ENCODE measurements at regions not wholly inside any gene's neighbourhood (a gene's known extent, or its start where the extent isn't known, plus 50 kb on each side); places are given as distances from the start of the nearest gene placed in this dataset.

DNA sequence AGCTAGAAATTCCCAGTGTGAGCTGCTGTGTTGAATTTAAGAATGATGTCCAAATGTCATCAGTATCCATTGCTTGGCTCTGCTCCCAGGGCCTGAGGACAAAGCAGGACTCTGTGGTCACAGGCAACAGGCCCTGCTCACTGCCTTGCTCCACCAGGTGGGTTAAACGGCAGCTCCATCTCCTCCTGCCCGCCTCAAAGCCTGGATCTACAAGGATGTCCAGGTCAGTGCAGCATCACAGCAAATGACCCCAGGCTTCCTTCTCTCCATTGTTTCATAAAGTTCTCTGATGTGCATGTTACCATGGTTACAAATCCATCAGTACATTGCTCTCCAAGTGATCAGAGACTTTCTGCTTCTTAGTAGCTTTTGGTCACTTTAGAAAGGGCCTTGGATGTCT lies 322.0 kb upstream of the ZNF32 start:
- no peak for DNase-seq (ENCODE audit: low spot score)

DNA sequence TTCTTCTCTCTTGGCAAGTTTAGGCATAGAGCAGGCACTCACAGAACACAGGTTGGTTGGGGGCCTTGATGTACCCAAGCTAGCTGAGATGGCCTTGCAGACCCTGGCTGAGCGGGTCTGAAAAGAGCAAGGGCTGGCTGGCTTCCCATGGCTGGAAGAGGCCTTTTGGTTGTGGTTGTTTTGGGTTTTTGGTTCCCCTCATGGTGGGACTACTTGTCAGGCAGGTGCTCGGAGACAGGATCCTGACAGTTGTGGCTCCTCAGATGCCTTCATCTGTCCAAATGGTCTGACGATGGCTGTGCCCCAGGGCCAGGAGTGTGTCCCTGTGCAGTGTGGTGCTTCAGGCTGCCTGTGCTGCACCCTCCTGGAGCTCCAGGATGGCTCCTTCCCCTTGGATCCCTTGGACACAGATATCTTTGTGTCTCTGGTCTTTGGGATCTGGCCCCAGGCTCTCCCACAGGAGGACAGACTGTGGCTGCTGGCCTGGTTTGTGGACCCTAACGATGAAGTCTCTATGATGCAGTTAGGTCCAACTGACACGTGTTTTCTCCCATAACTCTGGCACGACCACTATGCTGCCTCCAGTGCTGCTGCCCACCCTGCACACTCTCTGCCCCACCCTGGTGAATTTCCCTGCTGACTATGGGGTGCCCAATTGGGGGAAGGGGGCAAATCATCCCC lies 321.5 kb upstream of the ZNF32 start:
- DNase-seq (ENCODE audit: low spot score): no peak

DNA sequence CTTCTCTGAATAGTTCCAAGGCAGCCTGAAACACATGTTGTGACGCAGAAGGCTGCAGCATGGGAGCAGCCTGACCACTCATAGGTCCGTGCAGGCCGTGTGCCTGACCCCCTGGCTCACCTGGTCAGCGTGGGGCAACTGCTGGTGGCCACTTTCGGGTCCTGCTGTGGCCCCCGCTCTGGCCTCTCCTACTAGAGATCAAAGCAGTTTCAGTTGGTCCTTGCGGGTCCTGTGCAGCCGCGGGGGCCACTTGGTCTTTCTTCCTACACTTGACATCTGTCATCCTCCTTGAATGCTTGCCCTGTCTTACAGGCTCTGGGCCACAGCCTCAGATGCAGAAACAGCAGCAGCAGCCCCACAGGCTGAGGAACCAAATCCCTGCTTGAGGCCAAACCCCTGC lies 320.8 kb upstream of the ZNF32 start:
- no peak for DNase-seq (ENCODE audit: low spot score)

DNA sequence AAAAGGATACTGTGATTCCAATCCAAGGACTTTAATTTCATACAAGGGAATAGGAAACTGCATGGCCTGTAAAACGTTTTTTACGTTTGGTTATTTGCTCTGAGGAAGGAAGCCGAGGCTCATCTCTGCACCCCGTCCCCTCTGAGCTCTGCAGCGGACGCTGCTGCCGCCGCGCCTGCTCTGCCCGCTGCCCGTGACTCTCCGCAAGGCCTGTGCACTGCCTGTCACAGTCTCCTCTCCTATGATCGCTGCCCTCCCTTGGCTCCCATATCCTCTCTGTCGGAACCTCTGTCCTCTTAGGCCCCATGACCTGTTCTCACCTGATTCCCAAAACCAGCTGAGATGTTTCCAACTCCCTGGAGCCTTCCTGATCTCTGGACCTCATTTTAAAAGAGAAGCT lies 320.3 kb upstream of the ZNF32 start:
- DNase-seq (ENCODE audit: low spot score): no peak

DNA sequence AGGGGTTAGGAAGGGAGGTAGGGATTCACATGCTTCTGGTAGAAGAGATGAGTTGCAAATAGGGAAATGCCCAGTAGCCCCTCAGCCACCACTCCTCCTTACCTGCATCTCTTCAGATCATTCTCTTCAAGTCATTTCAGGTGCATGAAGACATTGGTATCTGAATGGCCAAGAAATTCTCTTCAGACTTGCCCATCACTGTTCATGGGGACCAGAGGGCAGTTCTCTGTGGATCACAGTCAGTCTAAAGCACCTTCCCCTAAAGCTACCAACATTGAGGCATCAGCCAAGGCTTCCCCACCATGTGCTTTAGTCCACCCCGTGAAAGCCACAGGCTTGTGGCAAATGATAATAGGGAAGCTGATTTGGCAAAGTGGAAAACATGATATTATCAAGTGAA lies 319.4 kb upstream of the ZNF32 start:
- no peak for DNase-seq (ENCODE audit: low spot score)

DNA sequence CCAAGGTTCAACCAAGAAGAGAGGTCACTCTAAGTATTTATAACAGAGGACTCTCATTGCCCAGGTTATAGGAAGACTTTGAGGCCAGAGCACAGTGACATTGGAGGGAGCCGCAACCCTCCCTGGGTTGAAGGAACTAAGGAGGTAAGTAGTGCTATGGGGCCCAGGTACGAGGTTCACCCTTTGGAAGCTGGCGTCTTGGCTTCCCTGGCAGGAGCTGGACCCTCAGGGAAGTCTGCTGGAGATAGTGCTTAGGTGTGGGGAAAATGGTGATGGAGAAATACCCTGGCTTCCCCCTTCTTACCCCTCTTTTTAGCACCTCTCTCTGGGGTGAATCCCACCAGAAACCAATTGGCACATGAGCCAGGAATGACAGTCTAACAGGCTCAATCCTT lies 317.9 kb upstream of the ZNF32 start:
- DNase-seq (ENCODE audit: low spot score): no peak

DNA sequence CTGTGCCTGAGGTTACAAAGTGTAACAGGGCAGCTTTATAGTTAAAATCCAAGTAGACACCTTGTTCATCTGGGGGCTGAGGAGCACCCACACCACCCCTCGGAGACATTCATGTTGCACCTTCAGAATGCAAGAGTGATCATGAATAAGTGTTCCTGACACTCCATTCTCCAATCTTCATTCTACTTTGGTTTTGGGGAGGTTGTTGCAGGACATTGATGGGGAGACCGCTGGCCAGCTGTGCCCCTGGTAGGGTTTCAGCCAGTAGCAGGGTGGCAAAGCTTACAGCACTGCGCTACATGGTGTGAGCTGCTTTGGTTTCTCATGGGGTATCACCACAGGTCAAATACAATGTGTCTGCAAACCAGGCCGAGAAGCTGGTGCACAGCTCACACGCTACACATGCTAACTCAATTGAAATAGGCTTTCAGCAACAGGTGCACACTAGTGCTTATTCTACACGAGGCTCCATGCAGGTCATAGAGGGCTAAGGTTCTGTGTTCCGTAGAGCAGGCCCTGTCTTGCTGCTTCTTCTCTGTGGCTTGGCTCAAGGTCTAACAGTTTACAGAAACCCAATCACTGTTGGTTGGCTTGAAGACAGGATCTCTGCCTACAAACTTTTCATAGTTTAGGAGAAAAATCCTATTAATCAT lies 317.4 kb upstream of the ZNF32 start:
- DNase-seq (ENCODE audit: low spot score): no peak

DNA sequence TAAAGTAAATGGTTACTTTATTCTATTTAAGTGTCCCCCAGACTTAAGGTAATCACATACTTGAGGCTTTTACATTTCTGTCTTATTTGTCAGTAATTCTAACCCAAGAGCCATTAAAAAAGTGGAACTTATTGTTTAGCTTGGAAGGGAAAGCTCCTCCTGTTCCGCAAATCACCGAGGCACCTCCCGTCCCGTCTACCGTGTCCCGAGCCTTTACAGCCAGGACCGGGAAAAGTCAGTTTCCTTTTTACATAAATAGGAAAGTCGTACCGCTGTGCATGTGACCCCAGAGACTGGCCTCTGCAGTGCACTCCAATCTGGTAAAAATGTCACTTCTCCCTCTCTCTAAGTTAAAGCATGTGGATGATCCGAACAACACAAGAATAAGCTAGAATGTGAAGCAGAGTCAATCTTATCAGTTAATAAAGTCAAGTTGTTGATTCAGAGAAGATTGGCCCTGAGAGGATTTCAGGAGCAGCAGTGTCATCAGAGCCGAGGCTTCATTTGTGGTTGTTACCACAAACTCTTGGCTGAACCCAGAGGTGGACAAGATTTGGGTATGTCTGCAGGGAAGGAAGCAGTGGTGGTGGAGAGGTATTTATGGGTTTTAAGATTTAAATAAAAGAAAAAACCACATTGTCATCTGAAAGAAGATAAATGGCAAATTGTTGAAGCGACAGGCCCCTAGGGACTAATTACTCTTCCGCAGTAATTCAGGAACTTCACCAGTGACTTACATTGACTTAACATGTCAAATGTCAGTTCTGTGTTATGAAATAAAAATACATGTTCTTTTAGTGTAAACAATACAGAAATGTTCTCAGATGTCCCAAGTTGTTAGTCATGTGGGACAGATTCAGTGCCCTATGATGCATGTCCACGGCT lies 316.6 kb upstream of the ZNF32 start:
- no peak for DNase-seq (ENCODE audit: low spot score)

DNA sequence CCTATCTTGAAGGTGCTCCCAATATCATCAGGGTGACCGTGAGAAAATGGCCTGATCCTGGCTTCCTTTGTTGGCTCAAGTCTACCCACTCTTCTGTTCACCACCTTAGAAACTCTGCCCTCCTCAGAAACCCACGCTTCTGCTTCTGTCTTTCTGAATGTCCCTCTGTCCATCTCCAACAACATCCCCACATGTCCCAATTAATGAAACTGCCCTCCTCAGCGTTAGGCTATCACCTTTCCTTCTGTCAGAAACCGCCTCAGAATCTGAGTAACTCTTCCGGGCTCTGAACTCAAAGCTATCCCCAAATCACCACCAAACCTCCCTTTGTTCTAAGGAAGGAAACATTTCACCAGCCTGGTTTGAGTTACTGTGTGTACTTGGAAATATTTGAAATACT lies 315.8 kb upstream of the ZNF32 start:
- DNase-seq (ENCODE audit: low spot score): no peak

DNA sequence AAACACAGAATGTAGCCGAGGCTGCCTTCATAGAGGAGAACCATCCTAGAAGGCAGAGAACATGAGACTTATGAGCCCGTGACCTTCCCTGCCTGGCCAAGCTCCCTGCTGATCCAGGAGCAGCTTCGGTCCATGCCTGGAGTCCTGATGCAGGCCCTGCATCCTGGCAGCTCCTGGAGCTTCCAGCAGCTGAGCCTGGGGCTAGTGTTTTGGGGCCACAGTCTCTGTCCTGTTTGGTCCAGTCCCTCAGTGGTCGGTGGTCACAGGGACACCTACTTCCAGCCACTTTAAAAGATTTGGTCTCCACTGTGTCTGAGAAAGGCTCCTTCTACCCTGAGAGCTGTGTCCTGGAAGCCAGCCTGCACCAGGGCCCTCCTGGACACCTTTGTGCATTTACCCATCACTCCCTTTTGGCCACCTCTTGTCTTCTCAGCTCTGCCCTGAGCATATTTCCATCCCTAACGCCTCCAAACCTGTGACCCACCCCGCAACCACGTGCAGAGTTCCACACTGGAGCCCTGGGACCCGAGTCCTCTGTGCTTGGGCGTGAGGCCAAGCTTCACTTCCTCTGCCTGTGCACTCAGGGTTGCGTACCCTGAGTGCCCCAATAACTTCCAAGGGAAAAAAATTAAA lies 315.2 kb upstream of the ZNF32 start:
- no peak for DNase-seq (ENCODE audit: low spot score)

DNA sequence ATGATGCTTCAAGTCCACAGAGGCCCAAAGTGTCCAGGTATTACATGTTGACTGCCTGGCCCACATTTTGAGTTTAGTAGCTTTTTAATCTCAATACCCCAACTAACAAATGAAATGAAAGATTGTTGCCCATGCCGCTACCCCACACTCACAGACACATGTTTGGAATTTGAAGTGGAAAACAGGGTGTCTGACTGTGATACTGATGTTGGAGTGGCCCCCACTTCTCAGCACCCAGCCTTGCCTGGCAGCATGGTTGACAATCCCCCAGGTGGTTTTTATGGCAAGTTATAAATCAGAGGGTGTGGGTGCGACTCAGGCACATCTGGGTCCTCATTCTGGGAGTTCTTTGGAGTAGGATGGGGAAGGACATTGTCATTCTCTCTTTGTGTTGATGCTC lies 314.7 kb upstream of the ZNF32 start:
- no peak for DNase-seq (ENCODE audit: low spot score)

DNA sequence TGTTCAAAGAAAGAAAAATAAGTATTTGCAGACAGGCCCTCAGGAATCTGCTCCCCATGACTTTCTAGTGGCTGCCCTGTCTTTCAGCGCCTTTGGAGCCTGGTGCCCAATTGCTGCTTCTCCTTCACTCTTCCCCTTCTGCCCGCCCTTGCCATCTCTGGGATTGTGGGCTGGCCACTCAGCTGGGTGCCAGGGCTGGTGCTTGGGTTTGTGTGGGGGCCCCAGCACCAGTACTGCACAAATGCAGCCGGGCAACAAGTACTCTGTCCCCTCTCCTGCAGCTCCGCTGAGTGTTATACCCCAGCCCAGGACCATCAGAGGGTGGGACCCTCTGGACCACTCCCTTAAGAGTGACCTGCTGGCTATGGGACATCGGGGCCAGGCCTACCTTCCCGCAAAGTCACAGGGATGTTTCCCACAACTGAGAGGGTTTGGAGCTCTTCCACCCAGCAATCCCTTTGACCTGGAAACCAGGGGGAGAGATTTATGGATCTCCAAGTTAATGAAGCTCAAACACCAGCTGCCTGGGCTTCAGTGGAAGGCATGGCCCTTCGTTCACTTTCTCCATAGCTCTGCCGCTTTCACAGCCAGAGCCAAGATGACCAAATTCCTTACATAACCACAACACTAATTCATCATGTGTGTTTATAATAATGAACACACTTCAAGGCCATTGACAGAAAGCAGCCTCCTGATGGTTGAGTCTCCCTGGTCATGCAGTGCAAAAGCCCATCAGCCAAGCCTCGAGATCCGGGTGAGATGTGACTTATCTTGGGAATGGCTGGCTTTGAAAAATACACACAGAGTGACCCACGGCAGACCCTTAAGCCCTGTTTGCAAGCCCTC lies 313.9 kb upstream of the ZNF32 start:
- DNase-seq (ENCODE audit: low spot score): no peak

DNA sequence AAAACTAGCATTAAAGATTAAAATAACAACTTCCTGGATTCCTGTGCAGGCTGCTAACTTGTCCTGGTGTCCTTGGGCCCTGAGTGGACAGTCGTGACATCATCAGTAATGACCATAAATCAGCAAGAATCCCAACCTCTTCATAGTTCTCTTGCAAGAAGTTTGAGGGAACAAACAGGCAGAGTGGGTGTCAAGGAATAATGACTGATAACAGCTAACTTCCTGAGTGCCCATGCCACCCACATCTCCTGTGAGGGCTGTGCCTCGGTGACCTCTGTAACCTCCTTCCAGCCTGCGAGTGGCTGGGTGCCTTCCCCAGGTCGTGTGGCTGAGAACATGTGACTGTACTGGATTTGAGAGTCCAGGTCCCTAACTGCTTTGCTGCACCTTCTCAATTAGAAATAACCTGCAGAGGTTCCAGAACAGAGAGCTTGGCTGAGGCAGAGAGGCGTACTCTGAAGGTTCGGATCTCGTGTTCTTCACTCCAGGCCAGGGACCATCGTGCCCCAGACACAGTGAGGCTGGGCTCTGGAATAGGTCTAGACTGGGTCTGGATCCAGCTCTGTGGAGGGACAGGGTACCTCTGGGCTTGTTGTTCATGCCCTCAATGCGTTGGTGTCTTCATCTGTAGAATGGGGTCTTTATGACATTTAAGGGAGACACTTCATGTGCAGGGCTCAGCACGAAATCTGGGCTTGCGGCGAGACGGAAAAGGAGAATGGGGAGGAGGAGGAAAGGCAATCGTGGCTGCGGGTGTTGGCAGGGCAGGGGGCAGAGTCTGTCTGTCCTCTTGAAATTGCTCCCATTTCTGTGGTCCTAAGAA lies 313.1 kb upstream of the ZNF32 start:
- DNase-seq (ENCODE audit: low spot score): no peak

DNA sequence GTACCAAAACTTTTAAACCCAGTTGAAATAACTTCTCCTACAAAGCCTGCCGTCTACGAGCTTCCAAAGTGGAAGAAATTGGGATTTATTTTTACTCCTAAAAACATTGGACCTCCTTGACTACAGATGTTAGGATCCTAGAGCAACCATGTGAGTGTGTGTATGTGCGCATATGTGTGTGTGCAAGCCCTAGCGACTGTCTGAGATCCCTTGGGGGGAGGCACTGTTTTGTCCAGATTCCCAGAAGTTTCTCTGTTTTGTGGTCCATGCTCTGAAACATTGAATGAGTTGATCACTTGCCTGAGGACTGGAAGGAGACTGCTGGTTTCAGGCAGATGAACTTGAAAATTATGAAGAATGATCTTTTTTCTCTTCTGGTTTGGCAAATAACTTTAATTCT lies 312.3 kb upstream of the ZNF32 start:
- DNase-seq (ENCODE audit: low spot score): no peak

DNA sequence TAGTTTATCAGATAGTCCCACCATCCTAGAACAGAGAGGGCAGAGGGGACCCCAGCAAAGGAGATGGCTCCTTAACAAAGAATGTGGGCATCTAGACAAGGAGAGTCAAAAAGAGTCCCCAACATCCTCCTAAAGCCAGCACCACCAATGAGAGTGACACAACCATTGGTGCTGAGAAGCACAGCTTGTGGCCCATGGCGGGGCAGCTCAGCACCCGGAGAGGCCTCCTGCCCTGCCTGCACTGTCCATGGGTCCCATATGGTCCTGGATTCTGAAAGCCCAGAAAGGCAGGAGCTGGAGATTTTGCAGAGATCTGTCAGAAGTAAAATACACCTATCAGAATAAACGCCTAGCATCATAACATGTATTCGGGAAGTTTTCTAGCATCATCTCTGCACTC lies 311.8 kb upstream of the ZNF32 start:
- DNase-seq (ENCODE audit: low spot score): no peak

DNA sequence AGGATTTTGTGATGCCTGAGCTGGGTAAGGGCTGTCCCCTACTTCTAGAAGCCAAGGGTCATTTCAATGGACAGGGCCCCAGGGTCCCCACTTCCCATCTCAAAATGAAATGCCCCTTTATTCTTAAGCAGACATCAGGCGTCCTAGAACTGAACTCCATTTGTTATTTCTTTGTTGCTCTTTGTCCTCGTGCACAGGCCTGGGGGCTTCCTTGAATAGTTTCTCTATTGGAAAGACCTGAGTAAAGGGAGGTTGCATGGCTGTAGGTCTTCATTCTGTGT lies 311.4 kb upstream of the ZNF32 start:
- DNase-seq (ENCODE audit: low spot score): no peak

DNA sequence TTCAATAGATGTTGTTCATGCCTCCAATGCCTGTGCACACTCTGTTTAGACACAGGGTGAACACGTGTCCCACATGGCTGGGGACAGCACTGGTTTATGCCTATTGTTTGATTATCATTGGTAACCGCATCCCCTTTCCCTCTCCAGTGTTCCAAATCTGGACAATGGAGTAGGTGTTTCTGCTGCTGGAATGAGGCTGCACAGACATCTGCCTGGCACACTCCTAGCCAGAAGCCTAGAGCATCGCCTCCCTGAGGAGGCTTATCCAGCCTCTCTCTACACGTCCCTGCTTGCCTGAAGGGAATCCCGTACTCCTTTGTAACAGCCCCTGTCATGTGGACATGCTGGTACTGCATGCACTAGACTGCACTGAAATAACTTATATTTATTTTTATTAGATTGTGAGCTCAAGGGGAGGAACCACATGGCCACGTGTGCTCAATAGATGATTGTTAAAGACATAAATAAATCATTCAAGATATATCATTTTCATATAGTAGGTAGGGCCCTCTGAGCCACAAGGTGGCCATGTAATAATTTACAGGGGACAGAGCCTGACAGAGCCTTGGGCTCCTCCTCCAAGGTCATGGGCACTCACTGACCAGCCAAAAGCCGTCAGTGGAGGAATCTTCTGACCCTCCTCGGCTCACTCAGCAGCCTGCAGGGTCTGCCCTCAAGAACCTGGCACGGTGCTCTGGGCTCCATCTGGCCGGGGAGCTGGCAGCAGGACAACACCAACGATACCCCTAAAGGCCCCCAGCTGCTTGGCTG lies 310.9 kb upstream of the ZNF32 start:
- no peak for DNase-seq (ENCODE audit: low spot score)

DNA sequence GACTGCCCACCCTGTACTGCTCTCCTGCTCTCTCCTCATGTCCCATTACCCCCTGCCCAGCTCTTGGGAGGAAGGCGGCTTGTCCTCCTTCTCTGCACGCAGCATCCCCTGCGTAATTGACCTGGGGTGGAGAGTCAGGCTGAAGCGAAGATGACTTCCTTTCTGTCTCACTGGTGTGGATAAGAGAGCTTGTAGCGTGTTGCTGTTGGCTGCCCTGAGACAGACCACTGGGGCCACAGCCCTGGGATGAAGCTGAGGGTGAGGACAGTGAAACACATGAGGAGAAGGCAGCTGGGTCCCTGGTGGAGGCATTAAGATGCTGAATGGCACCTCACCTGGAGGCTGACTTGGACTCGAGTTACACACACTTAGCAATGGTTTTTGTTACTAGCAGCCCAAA lies 310.3 kb upstream of the ZNF32 start:
- no peak for DNase-seq (ENCODE audit: low spot score)

DNA sequence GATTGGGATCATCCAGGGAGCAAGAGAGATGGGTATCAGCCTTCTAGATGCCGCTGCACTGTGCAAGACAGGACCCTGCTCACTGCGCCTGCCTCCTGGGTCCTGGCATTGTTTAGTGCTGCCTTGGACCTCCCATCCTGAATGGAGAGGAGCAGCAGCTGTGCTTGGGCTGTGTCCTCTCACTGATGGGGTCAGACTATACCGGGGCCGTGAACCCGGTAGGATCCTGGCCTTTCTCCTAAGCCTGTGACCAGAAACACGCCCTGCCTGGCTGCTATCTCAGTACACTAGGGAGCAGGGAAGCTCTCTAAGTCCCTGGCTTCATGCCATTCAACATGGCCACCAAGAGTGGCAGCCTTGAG lies 309.4 kb upstream of the ZNF32 start:
- no peak for DNase-seq (ENCODE audit: low spot score)

DNA sequence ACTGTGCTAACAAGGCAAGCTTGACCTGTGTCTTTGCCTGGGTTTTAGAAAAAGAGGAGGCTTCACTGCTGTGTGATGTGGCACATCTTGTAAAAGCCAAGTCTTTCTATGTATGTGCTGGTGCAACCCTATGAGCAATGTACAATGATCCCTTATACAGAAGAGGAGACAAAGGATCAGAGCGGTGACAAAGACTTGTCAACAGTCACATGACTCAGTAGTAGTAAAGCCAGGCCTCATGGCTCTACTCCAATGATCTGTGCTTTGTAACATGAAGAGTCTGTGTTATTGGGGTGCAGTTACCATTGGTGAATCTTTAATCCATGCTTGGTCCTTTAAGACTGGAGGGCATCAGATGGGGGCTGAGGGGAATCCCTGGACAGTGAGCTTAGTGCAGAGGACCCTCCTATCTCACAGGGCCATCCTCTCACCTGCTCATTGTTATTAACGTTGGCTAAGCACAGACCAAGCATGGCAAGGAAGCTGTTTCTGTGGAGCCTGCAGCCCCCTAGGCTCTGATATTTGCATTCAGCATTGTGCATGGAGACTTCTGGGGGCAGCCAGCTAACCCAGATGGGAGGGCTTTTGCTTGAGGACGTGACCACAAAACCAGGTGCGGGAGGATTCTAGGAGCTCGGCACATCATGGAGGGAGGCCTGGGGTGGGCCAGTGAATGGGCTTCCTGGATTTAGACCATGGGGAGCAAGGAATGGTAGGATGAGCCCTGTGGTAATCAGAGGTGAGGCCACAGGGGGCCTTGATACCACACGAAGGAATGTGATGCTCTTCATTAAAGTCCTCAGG lies 308.8 kb upstream of the ZNF32 start:
- DNase-seq (ENCODE audit: low spot score): no peak
